Stimulated activated CD4-positive, alpha-beta T cell treated with anti-CD3 and anti-CD28 coated beads, Interleukin-4, amount 100 ng/mL, for 4 hours (primary cell): ENCODE measurements at regions not wholly inside any gene's neighbourhood (a gene's known extent, or its start where the extent isn't known, plus 50 kb on each side); places are given as distances from the start of the nearest gene placed in this dataset.

Source experiments
- DNase-seq, 2 experiments: peaks; one replicate each; pipeline ENCODE4 v3.0.0-alpha.2; 2020

- DNase-seq = no peak
These were observed 176.1 kb downstream of the INSIG2 start for GRCh38 chr2:118264232-118264990.

GRCh38 chr2:118257696-118258095 is 169.4 kb downstream of the INSIG2 start:
- DNase-seq = no peak

- no peak for DNase-seq
These were observed 167.6 kb downstream of the INSIG2 start for GRCh38 chr2:118255771-118256372.

GRCh38 chr2:118255301-118255700 is 167.0 kb downstream of the INSIG2 start:
- no peak for DNase-seq

- no peak for DNase-seq
These were observed 165.8 kb downstream of the INSIG2 start for GRCh38 chr2:118254116-118254515.

- no peak for DNase-seq
These were observed 163.2 kb downstream of the INSIG2 start for GRCh38 chr2:118251427-118251826.

GRCh38 chr2:118250463-118250862 is 162.2 kb downstream of the INSIG2 start:
- no peak for DNase-seq

GRCh38 chr2:118250001-118250400 is 161.7 kb downstream of the INSIG2 start:
- DNase-seq = no peak

GRCh38 chr2:118249531-118249930 is 161.3 kb downstream of the INSIG2 start:
- DNase-seq = no peak

- DNase-seq = no peak
These were observed 158.5 kb downstream of the INSIG2 start for GRCh38 chr2:118246726-118247125.

GRCh38 chr2:118246079-118246478 is 157.8 kb downstream of the INSIG2 start:
- DNase-seq = no peak

GRCh38 chr2:118244686-118245085 is 156.4 kb downstream of the INSIG2 start:
- no peak for DNase-seq

- DNase-seq = no peak
These were observed 154.8 kb downstream of the INSIG2 start for GRCh38 chr2:118243031-118243430.

GRCh38 chr2:118242216-118242615 is 153.9 kb downstream of the INSIG2 start:
- no peak for DNase-seq

GRCh38 chr2:118241128-118241527 is 152.9 kb downstream of the INSIG2 start:
- DNase-seq = no peak

- no peak for DNase-seq
These were observed 152.0 kb downstream of the INSIG2 start for GRCh38 chr2:118240276-118240675.

GRCh38 chr2:118239284-118239683 is 151.0 kb downstream of the INSIG2 start:
- DNase-seq = no peak

- no peak for DNase-seq
These were observed 149.2 kb downstream of the INSIG2 start for GRCh38 chr2:118237451-118237850.

- DNase-seq = no peak
These were observed 144.5 kb downstream of the INSIG2 start for GRCh38 chr2:118232796-118233195.

GRCh38 chr2:118232391-118232790 is 144.1 kb downstream of the INSIG2 start:
- DNase-seq = no peak

GRCh38 chr2:118231759-118232158 is 143.5 kb downstream of the INSIG2 start:
- DNase-seq = no peak

- no peak for DNase-seq
These were observed 139.6 kb downstream of the INSIG2 start for GRCh38 chr2:118227698-118228508.

- DNase-seq = no peak
These were observed 137.4 kb downstream of the INSIG2 start for GRCh38 chr2:118225666-118226065.

GRCh38 chr2:118224895-118225311 is 136.6 kb downstream of the INSIG2 start:
- no peak for DNase-seq
